ENCODE measurements at regions not wholly inside any gene's neighbourhood (a gene's known extent, or its start where the extent isn't known, plus 50 kb on each side); places are given as distances from the start of the nearest gene placed in this dataset.
"Not testable (repeated sequence)": the region's sequence is repeated elsewhere in the genome, so short reads cannot be mapped to it uniquely, and the experiment has no call there.

DNA sequence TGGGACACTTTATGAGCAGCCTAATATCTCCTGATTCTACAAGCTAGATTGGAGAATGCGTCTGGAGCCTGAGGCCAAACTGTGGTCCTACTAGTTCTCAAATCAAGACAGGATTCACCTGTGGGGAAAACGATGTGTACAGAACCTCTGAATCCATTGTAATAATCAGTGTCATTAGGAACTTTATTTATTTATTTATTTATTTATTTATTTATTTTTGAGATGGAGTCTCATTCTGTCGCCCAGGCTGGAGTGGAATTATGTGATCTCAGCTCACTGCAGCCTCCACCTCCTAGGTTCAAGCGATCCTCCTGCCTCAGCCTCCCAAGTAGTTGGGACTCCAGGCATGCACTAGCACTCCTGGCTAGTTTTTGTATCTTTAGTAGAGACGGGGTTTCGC, 52.6 kb upstream of the KIF26B start:
- DNase-seq (ENCODE audit: low read depth in 2 of 2): not testable (repeated sequence)

DNA sequence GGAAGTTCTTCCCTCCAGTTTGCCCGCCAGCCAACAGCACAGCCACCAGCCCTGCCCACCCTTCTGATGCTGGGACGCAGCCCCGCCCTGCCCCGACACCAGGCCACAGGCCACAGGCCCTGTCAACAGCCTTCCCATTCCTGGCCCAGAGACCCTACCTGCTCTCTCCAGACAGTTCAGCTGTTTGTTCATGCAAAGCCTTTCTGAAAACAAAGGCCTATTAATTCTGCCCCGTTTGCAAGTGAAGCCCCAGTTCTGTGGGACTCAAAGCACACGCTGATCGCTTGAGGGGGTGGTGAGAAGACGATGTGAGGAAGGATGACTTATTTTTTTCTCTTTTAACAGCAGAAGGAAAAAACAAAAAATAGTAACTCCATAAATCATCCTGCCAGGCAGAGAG, 55.4 kb upstream of the KIF26B start:
- no peak for DNase-seq (ENCODE audit: low read depth in 2 of 2)

DNA sequence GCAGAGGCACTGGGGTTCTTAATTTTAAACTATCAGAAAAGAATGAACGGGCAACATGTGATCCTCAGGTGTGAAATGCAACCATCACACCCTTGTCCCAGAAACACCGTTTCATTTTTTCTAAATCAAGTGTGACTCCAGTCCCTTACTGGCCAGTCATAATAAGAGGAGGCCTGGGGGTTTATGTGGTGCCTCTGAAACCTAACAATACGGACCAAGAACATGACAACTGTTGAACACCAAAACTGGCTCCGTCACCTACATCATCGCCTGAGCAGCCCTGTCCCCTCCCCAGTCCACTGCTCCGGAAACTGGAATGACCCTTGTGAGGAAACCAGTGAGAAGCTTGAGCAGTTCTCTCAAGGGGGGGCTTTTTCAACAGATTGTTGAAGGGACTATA, 55.9 kb upstream of the KIF26B start:
- DNase-seq (ENCODE audit: low read depth in 2 of 2): no peak

GRCh38 chr1:245096311-245097066, 58.3 kb upstream of the KIF26B start:
- DNase-seq (ENCODE audit: low read depth in 2 of 2): no peak

GRCh38 chr1:245095903-245096302, 58.9 kb upstream of the KIF26B start:
- DNase-seq (ENCODE audit: low read depth in 2 of 2): no peak

DNA sequence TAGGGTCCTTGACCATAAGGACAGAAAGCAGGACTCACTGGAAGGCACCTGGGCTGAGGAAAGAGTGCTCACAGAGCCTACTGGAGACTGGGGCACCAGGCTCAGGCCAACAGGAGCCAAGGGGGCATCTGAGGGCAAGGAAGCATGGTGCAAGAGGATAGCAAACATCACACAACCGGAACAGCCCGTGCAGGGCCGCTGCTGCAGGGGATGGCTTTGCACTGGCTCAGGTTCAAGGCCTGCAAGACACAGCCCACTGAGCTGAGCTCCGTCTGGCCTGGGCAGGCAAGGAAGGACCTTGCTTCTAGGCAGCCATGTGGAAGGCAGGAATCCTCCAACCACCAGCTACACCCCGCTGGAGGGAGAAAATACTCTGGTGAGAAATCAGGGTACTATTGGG, 59.8 kb upstream of the KIF26B start:
- no peak for DNase-seq (ENCODE audit: low read depth in 2 of 2)

DNA sequence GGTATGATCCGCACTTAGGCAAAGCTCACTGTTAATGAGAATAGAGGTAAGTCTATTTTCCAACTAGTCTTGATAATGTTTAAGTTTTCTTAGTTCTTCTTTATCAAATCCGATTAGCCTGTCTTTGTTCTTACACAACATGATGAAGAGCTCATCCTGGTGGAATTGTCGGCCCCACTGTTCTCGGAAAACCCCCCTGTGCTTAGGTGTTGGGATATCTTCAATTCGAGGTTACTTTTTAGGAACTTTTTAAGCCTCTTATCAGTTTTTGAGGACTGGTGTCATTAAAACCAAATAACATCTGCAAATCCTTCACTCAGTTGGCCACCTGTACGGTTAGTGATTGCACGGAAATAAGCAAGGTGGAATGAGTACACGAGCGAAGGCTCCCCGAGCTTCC, 60.7 kb upstream of the KIF26B start:
- no peak for DNase-seq (ENCODE audit: low read depth in 2 of 2)

DNA sequence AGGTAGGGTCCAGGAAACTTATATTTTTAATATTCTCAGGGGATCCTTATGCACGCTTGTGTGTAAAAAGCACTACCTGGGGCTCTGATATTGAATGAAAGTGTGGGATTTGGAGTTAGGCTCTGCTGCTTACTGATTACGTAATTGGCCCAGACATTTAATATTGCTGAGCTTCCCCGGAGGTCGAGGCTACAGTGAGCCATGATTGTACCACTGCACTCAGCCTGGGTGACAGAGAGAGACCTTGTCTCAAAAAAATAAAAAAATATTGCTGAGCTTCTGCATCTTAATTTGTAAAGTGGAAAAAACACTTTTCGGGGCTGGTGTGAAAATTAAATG, 62.2 kb upstream of the KIF26B start:
- no peak for DNase-seq (ENCODE audit: low read depth in 2 of 2)

DNA sequence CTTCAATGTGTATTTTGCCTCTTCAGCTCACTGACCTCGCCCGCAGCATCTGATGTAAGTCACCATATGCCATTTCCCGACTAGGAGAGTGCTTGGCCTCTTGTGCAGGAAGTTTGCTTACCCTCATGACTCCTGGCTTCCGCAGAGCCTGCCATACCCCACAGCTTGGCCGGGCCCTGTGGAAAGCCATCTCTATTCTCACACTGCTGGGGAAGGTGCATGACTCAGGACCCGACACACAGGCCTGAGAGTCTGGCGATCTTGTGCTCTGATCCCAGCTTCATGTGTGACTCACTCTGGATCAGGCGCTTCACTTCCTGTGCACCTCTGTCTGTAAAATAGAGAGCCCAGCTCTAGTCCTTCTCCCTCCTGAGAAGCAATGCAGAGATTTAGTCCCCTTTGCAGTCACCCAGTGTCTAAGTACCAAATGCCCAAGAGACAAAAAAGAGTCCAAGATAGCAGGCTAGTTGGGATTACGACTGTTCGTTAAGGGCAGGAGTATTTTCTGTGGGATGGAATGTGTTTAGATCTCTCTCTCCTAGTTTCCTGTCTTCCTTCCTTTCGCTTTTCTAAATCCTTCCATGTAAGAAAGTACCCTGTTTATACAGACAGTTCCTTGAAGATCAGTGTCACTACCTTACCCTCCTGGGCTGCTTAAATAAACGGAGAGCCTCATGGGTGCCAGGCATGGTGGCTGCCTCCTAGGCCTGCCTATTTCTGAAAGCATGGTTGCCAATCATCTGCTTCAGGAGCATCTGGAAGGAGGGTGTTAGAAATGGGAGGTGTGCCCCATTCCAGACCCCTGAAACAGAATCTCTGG, 62.8 kb upstream of the KIF26B start:
- DNase-seq (ENCODE audit: low read depth in 2 of 2): no peak

DNA sequence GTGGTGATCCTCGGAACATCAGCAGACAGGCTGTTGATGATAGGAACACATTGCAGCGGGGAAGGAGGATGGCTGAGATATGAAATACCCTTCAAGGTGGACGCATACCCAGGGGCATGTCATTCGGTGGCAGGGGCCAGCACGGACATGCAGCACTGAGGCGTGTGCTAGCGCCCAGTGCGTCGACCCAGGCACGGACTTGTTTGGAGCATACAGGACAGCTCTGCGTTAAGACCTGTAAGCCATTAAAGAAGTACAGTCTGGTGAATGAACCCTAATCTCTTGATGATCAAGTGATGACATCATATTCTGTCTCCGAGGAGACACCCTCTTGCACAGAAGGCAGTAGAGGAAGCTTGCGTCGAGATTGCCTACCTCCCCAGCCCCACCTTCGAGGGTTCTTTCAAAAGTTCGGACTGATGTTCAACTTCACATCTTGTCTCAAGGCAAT, 63.6 kb upstream of the KIF26B start:
- no peak for DNase-seq (ENCODE audit: low read depth in 2 of 2)

DNA sequence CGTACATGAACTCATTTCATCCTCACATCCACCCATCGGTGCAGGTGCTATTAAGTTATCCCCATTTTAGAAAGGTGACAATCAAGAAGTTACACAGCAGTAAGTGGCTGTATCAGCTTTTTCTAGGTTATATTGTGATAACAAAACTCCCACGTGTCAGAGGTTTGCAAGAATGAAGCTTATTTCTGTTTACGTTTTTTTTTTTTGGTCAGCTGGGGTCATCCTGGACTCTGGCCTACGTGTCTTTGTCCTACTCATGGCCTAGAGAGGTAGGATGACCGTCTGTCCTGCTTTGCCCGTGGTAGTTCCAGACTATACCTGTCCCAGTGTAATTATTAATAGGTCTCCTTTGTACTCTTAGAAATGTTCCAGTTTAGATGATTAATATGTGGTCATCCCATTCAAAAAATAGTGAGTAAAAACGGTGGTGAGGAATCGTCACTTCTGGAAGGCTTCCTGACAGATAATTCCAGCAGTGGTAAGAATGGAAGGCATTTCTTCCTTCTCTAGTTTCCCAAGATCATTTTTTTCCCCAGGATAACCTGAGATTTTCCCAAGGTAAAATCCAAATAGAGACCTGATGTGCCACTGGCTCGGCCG, 64.2 kb upstream of the KIF26B start:
- DNase-seq (ENCODE audit: low read depth in 2 of 2): no peak

DNA sequence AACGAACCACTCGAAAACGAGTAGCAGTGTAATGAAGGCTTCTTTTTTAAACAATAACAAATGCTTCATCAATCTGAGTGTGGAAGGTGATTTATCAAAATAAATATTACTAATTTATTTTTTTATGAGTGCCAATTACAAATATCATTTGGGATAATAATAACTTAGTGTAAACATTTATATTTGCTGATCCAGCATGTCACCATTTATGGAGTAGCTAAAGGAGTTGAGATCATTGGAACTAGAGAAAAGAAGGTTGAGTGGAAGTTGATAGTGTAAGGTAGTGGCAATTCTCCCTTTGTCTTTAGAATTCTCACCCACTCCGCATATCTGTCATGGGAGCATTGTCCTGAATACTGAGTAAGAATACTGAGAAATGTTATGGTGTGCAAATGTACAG, 67.1 kb upstream of the KIF26B start:
- DNase-seq (ENCODE audit: low read depth in 2 of 2): no peak

DNA sequence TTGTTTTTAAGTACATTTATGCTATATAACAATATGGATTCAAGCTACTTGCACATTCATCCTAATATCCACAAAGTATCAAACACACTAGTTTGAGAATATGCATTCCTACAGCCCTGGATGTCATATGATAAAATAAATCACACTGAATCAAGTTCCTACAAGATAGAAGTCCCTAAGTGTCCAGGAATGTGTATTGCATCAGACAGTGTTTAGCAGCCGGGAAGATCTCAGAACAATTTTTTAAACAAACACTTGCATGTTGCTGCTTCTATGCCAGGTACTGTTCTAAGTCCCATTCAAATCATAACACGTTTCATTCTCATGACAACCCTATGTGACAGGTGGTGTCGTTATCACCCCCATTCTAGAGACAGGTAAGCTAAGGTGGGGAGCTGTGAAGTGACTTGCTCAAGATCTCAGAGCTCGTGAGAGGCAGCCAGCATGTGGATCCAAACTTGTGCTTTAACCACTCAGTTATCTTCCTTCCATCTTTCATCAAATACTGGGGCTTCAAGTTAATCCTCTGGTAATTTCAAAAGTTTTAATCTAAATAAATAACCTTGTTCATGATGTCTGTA, 68.3 kb upstream of the KIF26B start:
- DNase-seq (ENCODE audit: low read depth in 2 of 2): no peak

- DNase-seq (ENCODE audit: low read depth in 2 of 2): no peak
Measured at GRCh38 chr1:245085508-245086095, 69.2 kb upstream of the KIF26B start.

DNA sequence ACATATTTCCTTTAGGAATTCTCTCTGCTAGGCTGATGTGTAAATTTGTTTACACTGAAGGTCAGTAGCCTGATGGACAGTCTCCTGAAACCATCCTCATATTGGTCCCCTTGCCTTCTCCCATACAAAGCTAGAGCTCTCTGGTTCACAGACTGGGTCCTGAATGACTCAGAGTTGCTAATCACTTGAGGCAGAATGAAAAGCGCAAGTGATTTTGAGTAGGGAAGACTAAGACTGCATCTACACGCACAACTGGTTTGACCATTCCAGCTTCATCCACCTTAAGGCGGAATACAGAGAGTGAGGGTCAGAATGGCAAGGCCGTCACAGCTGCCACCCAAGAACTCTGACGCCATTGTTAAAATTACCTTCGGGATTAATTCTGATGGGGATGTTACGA, 70.2 kb upstream of the KIF26B start:
- DNase-seq (ENCODE audit: low read depth in 2 of 2): no peak

DNA sequence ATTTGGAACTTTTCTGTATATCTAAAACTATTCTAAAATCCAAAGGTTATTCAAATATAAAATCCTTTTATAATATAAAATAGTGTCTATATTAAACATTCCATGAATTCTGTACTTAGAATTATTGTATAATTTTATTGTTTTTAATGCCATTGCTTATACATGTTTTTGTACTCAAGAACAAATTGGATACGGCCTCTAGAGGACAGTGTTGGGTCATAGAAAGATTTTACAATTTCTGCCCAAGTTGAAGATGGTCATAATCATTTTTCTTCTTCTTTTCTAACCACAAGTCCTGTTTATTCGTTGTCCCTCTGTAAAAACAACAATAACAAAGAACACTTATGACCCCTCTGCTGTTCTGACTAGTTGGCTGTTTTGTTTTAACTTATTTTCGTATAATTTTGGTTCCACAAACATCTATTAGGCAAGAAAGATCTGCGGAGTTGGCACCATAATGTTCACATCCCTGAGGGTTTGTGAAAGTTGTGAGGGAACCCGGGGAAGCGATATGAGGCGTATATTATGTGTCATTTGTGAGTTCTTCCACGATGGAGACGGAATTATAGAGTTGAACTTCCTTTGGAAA, 75.7 kb upstream of the KIF26B start:
- no peak for DNase-seq (ENCODE audit: low read depth in 2 of 2)

DNA sequence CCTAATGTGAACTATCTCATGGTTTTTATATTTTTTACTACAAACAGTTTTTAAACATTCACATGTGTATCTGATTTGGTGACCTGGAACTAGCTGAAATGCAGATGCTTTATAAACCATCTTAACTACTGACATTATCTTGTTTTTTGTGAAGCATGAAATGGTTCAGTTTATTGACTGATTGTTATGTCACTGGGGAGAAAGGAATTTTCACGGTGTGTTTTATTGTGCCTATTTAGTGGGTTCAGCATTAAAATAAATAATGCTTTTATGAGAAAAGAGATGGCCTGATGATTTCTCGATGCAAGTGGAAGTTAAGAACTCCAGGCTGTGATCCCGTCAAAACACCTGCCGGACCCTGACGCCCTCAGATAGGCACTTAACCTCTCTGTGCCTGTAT, 79.9 kb upstream of the KIF26B start:
- DNase-seq (ENCODE audit: low read depth in 2 of 2): no peak

- DNase-seq (ENCODE audit: low read depth in 2 of 2): no peak
Measured at GRCh38 chr1:245074232-245074747, 80.5 kb upstream of the KIF26B start.

DNA sequence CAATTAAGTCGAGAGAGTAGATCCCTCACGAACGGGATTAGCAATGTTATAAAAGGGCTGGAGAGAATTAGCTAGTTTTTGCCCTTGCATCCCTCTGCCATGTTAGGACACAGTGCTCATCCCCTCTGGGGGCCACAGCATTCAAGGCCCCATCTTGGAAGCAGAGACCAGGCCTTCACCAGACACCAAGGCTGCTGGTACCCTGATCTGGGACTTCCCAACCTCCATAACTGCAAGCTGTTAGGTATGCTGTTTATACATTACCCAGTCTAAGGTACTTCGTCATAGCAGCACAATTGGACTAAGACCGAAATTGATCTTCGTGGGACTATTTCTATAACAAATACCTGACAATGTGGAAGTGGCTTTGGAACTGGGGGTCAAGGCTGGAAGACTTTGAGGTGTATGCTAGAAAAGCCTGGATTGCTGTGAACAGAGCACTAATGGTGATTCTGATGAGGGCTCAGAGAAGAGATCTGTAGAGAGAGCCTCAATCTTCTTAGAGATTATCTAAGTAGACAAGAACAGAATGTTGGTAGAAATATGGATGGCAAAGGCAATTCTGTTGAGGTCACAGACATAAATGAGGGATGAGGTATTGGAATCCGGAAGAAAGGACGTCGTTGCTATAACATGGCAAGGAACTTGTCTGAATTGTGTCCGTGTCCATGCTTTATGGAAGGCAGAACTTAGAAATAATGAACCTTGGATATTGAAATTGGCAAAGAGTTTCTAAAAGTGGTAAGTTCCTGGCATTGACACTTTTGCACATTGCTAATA, 83.8 kb upstream of the KIF26B start:
- no peak for DNase-seq (ENCODE audit: low read depth in 2 of 2)

- DNase-seq (ENCODE audit: low read depth in 2 of 2): no peak
Measured at GRCh38 chr1:245067257-245067656, 87.5 kb upstream of the KIF26B start.

All from stimulated activated CD4-positive, alpha-beta T cell treated with anti-CD3 and anti-CD28 coated beads, Interleukin-1b, Interleukin-23, amount 100 ng/mL, for 1 hour (primary cell).